ENCODE measurements at regions not wholly inside any gene's neighbourhood (a gene's known extent, or its start where the extent isn't known, plus 50 kb on each side); places are given as distances from the start of the nearest gene placed in this dataset.

- Histone ChIP-seq H2AFZ (ENCODE audit: low read depth, low read length) (no peak overlapping the region), H3K27ac (ENCODE audit: extremely low read depth, low read depth, low read length) (no peak overlapping the region), H3K9me1 (ENCODE audit: control insufficient read depth, insufficient read depth, low read length) (no peaks in the 10 kb centered on the region), H3K9me3 (replicated peaks; ENCODE audit: control insufficient read depth, insufficient read depth, low read depth, low read length) (no peaks in the 10 kb centered on the region), H3K4me1 (replicated peaks in 1 of 2; ENCODE audit: control insufficient read depth in 2 of 2, insufficient read depth in 2 of 2, low read length in 2 of 2) (peaks cover 0 to 12% of the 10 kb centered on the region in 2 experiments; a peak in 2 of 5 replicates), H3K79me2 (ENCODE audit: control insufficient read depth, insufficient read depth, low read length) (no peaks in the 10 kb centered on the region), H3K4me3 (no peak overlapping the region), H3K4me2 (ENCODE audit: insufficient read depth, low read length) (no peak overlapping the region), H4K20me1 (replicated peaks; ENCODE audit: control insufficient read depth, insufficient read depth, low read length) (no peaks in the 10 kb centered on the region; the same call in 1 of the 2 replicates), H3K9ac (ENCODE audit: insufficient read depth in 1 of 2, low read depth in 2 of 2, low read length in 2 of 2) (no peak overlapping the region; a peak in 1 of 4 replicates), H3K36me3 (ENCODE audit: control insufficient read depth, insufficient read depth, low read length) (no peaks in the 10 kb centered on the region), H3K27me3 (ENCODE audit: control insufficient read depth in 2 of 2, insufficient read depth in 2 of 2, low read length in 2 of 2) (peaks cover 9 to 76% of the 10 kb centered on the region in 2 experiments; a peak in 4 of 5 replicates)
- ATAC-seq (no peak), FAIRE-seq (no peak), DNase-seq (ENCODE audit: extremely low read depth in 1 of 4, low spot score in 3 of 4) (no peak)
- no peak for TF ChIP-seq ZFP36 (IDR thresholded peaks at IDR 0.05; ENCODE audit: low read depth, low read length, partially characterized antibody)
- TF ChIP-seq ZNF316 (IDR thresholded peaks at IDR 0.05) = no peak
- TF ChIP-seq ILF3 (IDR thresholded peaks at IDR 0.05; ENCODE audit: borderline replicate concordance) = no peak
- TF ChIP-seq PKNOX1 (IDR thresholded peaks at IDR 0.05) = no peak
- TF ChIP-seq SRSF9 (IDR thresholded peaks at IDR 0.05; ENCODE audit: borderline replicate concordance, low read depth, low read length) = no peak
- TF ChIP-seq EP400 (IDR thresholded peaks at IDR 0.05) = no peak
- TF ChIP-seq MAX (CRISPR knock-in tag; IDR thresholded peaks at IDR 0.05) = no peak
- TF ChIP-seq CBX2 (IDR thresholded peaks at IDR 0.05; ENCODE audit: insufficient read depth, low read length, poor library complexity, severe bottlenecking) = no peak
- no peak for TF ChIP-seq BRF2 (IDR thresholded peaks at IDR 0.05; ENCODE audit: borderline replicate concordance, insufficient read depth, insufficient read length)
- no peak for TF ChIP-seq CAMTA2 (CRISPR knock-in tag; conservative IDR thresholded peaks at IDR 0.05)
- no peak for TF ChIP-seq PURB (CRISPR knock-in tag; IDR thresholded peaks at IDR 0.05; ENCODE audit: low read depth)
- TF ChIP-seq FUS (optimal IDR thresholded peaks at IDR 0.05; ENCODE audit: low read depth, low read length) = no peak
- TF ChIP-seq L3MBTL2 (IDR thresholded peaks at IDR 0.05) = no peak
- TF ChIP-seq LCOR (CRISPR knock-in tag; IDR thresholded peaks at IDR 0.05) = no peak
- TF ChIP-seq XRCC5 (IDR thresholded peaks at IDR 0.05; ENCODE audit: low read depth, low read length) = no peak
- TF ChIP-seq PHTF2 (CRISPR knock-in tag; IDR thresholded peaks at IDR 0.05) = no peak
- TF ChIP-seq MLLT1 (IDR thresholded peaks at IDR 0.05) = no peak
- TF ChIP-seq MYC (IDR thresholded peaks at IDR 0.05; ENCODE audit: low read depth, low read length) = no peak
- TF ChIP-seq MYC (CRISPR knock-in tag; IDR thresholded peaks at IDR 0.05; ENCODE audit: borderline replicate concordance, low read depth) = no peak
- BruUV-seq (replicated peaks) = no TSS peak
- intact Hi-C loops (cut with micrococcal nuclease) (no loop called here), in situ Hi-C loops (cut with MboI) (no loop called here)
- POLR2A ChIA-PET = interaction anchor here (0.6 to 0.7 kb wide), 2 partner anchors 32 to 103 kb away, joined by 3 read pairs; no protein-coding TSS in a partner anchor
- 1% methylated on average over 8 of the region's 8 CpGs for WGBS (ENCODE audit: insufficient coverage, low coverage, missing lambda C conversion rate)
- CTCF ChIA-PET (ENCODE audit: low intra/inter-chr PET ratio) = no interaction called here
These were observed 101.3 kb downstream of the INHBB start for GRCh38 chr2:120447127-120447785.
